GM12873 (cell line): ENCODE measurements at regions not wholly inside any gene's neighbourhood (a gene's known extent, or its start where the extent isn't known, plus 50 kb on each side); places are given as distances from the start of the nearest gene placed in this dataset.

ENCODE experiments used
- CTCF ChIP-seq: IDR thresholded peaks from 2 replicates; pipeline ENCODE4 v1.5.1; 2012; ENCODE audit warnings: low read depth, mild to moderate bottlenecking, moderate library complexity, low read length, control low read depth; ENCODE audit not compliant: insufficient read depth; ENCODE audit errors: missing control alignments

DNA sequence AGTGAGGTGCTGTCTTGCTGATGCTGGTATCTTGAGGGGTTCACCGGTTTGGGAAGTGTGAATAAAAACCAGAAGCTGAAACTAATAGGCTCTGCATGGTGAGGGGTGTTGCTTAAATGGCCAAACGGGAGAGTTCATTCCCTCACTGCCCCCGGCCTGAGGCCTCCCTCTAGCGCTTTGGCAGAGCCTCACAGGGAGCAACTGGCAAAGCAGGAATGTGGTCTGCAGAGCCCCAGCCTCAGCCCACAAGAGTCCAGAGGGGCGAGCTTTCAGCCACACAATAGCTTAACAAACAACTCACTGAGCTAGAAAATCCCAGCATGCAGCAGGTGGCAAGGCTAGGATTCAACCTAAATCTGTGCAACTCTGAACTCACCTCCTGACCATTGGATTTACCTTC, 234.8 kb downstream of the MED10 start:
- TF ChIP-seq CTCF: no peak

DNA sequence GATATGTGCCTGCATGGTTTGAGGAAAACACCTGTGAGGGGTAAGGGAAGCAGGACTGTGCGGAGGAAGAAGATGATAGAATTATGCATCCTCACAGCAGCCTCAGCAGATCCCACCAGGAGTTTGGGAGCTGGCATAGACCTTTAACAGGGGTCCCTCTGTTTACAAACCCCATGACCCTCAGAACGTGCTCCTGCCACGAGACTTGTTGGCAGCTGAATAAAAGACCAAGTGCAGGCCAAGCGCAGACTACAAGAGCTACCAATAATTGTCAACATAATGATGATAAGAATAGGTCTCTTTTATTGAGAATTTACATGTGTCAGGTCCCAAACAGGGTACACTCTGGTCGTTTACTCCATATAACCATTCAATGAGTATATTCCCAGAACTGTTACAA, 236.0 kb downstream of the MED10 start:
- TF ChIP-seq CTCF: no peak

GRCh38 chr5:6140219-6140618, 238.1 kb downstream of the MED10 start:
- TF ChIP-seq CTCF: no peak

GRCh38 chr5:6135977-6136376, 242.4 kb downstream of the MED10 start:
- no peak for TF ChIP-seq CTCF

DNA sequence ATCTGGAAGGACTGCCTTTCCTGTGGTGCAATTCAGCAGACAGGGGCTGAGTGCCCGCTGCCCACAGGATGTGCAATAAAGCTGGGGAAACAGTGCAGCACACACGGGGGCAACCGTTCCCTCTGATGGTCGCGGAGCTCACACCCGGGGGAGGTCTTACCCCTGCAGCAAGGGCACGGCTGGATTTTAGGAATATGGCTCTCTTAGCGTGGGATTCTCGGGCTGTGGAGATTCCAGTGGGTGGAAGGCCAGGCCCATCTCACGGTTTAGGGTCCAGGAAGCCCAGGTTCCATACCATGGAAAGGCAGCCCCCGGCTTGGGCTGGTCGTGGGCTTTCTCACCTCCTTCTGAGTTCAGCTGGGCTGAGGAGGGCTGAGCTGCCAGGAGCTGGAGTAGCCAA, 244.1 kb downstream of the MED10 start:
- no peak for TF ChIP-seq CTCF

- no peak for TF ChIP-seq CTCF
These were observed 252.6 kb downstream of the MED10 start for GRCh38 chr5:6125781-6126180.

DNA sequence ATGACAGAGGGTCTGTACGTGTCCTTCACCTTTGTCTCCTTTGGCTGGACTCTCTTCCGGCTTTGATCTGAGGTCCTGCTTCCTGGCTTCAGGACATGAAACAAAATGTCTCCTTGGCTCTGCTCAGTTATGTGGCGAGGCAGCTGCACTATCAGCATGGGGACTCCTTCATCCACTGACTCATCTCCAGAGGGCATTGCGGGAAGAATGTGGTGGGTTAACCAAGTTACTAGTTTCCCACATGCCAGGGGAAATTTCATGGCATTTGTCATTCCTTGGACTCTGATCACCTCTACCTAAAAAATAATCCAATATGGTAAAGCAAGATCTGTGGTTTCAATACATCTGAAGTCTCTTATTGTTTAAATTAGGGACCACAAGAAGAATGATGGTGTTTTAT, 259.7 kb downstream of the MED10 start:
- no peak for TF ChIP-seq CTCF

GRCh38 chr5:6117212-6117611, 261.1 kb downstream of the MED10 start:
- TF ChIP-seq CTCF: no peak
